ENCODE measurements at regions not wholly inside any gene's neighbourhood (a gene's known extent, or its start where the extent isn't known, plus 50 kb on each side); places are given as distances from the start of the nearest gene placed in this dataset.
A peak's percentile ranks its signal among the peaks of the same experiment; 100 is the strongest.

- FAIRE-seq (no peak), DNase-seq (peak in 1 of 5 donors; percentile 61)
- Histone ChIP-seq H3K27me3 (ENCODE audit: control insufficient read depth, insufficient read depth, low read length) (no peaks in the 10 kb centered on the region), H3K9ac (ENCODE audit: low read length in 3 of 3) (no peak overlapping the region), H3K9me3 (ENCODE audit: control insufficient read depth in 2 of 3, insufficient read depth in 1 of 3, low read length in 3 of 3) (no peaks in the 10 kb centered on the region), H3K36me3 (ENCODE audit: control insufficient read depth in 2 of 3, insufficient read depth in 3 of 3, low read length in 3 of 3) (no peaks in the 10 kb centered on the region), H3K27ac (ENCODE audit: low read depth in 2 of 2, low read length in 2 of 2) (no peak overlapping the region), H3K4me3 (ENCODE audit: low read length in 3 of 3) (no peak overlapping the region), H3K4me1 (ENCODE audit: control insufficient read depth in 2 of 3, insufficient read depth in 2 of 3, low read depth in 1 of 3, low read length in 3 of 3) (no peaks in the 10 kb centered on the region)
- TF ChIP-seq CTCF (IDR thresholded peaks at IDR 0.05; ENCODE audit: borderline replicate concordance, extremely low read depth, insufficient read depth) = no peak
- intact Hi-C loops (cut with DNase I) = no loop called here
Measured at GRCh38 chr18:79600141-79600540, 79.5 kb upstream of the CTDP1 start.

- FAIRE-seq = no peak
- no peak for TF ChIP-seq CTCF (IDR thresholded peaks at IDR 0.05; ENCODE audit: borderline replicate concordance, extremely low read depth, insufficient read depth)
Measured at GRCh38 chr18:79600596-79600995, 79.0 kb upstream of the CTDP1 start.

GRCh38 chr18:79601234-79601633 lies 78.4 kb upstream of the CTDP1 start:
- no peaks in the 10 kb centered on the region for H3K27me3 ChIP-seq (ENCODE audit: control insufficient read depth, insufficient read depth, low read length)
- no peak for FAIRE-seq
- H3K4me3 ChIP-seq (ENCODE audit: low read length in 3 of 3) = no peak overlapping the region
- H3K36me3 ChIP-seq (ENCODE audit: control insufficient read depth in 2 of 3, insufficient read depth in 3 of 3, low read length in 3 of 3) = no peaks in the 10 kb centered on the region
- no peak for DNase-seq
- intact Hi-C loops (cut with DNase I) = no loop called here
- H3K27ac ChIP-seq (ENCODE audit: low read depth in 2 of 2, low read length in 2 of 2) = no peak overlapping the region
- H3K9me3 ChIP-seq (ENCODE audit: control insufficient read depth in 2 of 3, insufficient read depth in 1 of 3, low read length in 3 of 3) = no peaks in the 10 kb centered on the region
- no peak for TF ChIP-seq CTCF (IDR thresholded peaks at IDR 0.05; ENCODE audit: borderline replicate concordance, extremely low read depth, insufficient read depth)
- H3K9ac ChIP-seq (ENCODE audit: low read length in 3 of 3) = no peak overlapping the region
- H3K4me1 ChIP-seq (ENCODE audit: control insufficient read depth in 2 of 3, insufficient read depth in 2 of 3, low read depth in 1 of 3, low read length in 3 of 3) = no peaks in the 10 kb centered on the region

More at GRCh38 chr18:79600596-79600995, 79.0 kb upstream of the CTDP1 start:
- intact Hi-C loops (cut with DNase I) = no loop called here
- peak in 1 of 5 donors; percentile 12 for DNase-seq
- H3K9ac ChIP-seq (ENCODE audit: low read length in 3 of 3) = no peak overlapping the region
- no peaks in the 10 kb centered on the region for H3K4me1 ChIP-seq (ENCODE audit: control insufficient read depth in 2 of 3, insufficient read depth in 2 of 3, low read depth in 1 of 3, low read length in 3 of 3)
- no peaks in the 10 kb centered on the region for H3K27me3 ChIP-seq (ENCODE audit: control insufficient read depth, insufficient read depth, low read length)
- no peak overlapping the region for H3K4me3 ChIP-seq (ENCODE audit: low read length in 3 of 3)
- H3K27ac ChIP-seq (ENCODE audit: low read depth in 2 of 2, low read length in 2 of 2) = no peak overlapping the region
- H3K9me3 ChIP-seq (ENCODE audit: control insufficient read depth in 2 of 3, insufficient read depth in 1 of 3, low read length in 3 of 3) = no peaks in the 10 kb centered on the region
- H3K36me3 ChIP-seq (ENCODE audit: control insufficient read depth in 2 of 3, insufficient read depth in 3 of 3, low read length in 3 of 3) = no peaks in the 10 kb centered on the region
